Kidney glomerular epithelial cell (primary cell): ENCODE measurements at regions not wholly inside any gene's neighbourhood (a gene's known extent, or its start where the extent isn't known, plus 50 kb on each side); places are given as distances from the start of the nearest gene placed in this dataset.
"Not testable (repeated sequence)": the region's sequence is repeated elsewhere in the genome, so short reads cannot be mapped to it uniquely, and the experiment has no call there.

Experiments
- DNase-seq: peaks from one replicate; lab custom pipeline; 2025; lab: John Stamatoyannopoulos, UW

- DNase-seq, result no peak
Measured at GRCh38 chr12:13924286-13924685, 57.1 kb downstream of the GRIN2B start.

DNA sequence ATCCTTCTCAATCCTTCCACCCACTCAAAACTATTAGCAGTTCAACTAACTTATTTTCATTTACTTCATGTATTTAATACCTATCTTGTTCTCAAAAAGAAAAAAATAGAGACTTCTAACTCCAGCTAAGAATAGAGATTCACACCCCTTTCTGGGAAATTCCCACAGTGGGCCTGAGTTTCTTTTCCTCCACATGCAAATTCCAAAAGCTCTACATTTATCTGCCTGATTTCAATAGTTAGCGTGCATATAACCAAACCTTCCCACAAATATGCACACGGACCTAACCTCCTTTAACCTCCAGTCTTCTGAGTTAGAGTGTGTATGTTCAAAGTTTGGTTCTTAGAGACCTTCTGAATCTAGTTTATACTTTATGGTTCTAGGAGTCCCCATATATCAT is 62.5 kb downstream of the GRIN2B start:
- DNase-seq, result no peak

- DNase-seq, result no peak
Measured at GRCh38 chr12:13915096-13915495, 66.3 kb downstream of the GRIN2B start.

DNA sequence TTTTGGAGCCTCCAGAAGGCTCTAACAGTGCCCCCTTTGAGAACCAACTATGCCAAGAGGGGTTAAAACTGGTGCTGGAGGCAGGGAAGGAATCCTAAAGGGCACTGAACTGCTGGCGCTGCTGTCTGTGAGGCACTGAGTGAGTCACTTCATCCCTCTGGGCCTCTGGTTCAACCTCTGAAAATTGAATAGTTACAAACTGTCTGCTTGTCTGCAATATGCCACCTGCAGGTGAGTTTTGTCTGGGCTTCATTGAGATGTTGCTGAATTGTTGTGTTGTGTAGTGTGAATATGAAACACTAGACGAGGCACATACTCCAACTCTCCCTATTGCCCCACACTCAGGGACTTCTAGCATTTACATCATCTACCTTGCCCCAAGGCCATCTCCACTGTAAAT is 68.0 kb downstream of the GRIN2B start:
- DNase-seq, result no peak

DNA sequence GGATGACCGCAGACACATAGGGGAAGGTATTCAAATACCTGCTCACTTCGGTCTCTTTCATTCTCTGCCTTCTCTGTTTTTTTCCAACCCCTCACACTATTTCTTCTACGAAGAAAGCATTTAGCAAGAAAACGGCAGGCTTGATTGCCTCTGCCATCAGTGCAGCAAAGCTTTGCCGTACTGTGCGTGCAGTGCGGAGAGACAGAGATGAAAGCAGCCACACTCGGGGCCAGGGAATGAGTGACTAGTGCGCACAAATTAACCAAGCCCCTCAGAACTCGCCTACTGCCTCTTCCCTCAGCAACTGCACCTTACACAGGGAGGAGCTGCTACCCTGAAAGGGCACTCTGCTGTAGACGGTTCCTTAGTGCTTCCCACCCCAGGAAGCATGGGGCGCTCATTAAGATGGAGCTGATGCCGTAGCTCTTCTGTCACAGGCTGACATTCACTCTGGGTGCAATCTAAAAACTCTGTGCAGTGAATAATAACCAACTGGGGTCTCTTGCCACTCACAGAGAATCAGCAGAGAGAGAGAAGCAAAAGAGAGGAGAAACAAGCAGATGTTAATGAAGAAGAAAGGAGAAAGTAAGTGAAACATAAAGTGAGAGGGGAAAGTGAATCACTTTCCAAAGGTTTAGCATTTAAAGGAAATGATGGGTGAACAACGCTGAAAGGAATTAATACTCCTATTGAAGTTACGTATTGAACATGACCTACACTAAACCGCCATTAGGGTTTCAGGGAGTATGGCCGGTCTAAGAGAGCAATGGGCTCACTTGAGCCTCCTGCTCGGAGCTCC is 69.4 kb downstream of the GRIN2B start:
- DNase-seq, result no peak

DNA sequence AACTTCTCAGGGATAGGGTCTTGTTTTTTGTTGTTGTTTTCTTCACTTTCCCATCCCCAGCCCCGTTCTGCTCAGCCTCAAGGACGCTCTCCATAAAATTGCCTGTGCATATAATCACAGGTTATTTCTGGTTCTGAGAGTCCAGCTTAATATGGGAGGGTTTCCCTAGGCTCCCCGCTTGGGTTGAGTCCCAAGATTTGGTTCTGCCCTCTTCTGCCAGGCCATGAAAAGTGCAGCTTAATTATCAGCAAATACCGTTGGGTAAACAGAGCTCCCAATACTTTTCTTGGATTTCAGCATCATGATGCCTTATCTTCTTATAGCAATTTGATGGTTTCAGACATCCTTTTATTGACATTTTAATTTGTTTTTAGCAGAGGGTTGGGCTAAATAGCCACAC is 75.6 kb downstream of the GRIN2B start:
- DNase-seq, result no peak

DNA sequence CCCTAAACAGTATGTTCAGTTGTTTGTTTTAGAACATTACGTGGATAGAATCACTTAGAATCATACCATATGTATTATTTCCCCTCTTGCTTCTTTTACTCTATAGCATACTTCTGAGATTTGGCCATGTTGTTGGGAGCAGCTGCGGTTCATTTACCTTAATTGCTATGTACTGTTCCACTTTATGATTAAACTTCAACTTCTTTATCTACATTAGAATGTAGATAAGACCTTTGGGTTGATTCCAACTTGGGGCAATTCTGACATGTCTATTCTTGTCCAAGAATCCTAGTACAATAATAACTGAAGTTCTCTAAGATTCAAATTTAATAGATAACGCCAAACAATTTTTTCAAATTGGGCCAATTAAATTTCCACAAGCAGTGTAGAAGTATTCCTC is 80.7 kb downstream of the GRIN2B start:
- DNase-seq, result no peak

- not testable (repeated sequence) for DNase-seq
Measured at GRCh38 chr12:13898387-13898786, 83.0 kb downstream of the GRIN2B start.

GRCh38 chr12:13897811-13898210 is 83.6 kb downstream of the GRIN2B start:
- DNase-seq, result no peak

DNA sequence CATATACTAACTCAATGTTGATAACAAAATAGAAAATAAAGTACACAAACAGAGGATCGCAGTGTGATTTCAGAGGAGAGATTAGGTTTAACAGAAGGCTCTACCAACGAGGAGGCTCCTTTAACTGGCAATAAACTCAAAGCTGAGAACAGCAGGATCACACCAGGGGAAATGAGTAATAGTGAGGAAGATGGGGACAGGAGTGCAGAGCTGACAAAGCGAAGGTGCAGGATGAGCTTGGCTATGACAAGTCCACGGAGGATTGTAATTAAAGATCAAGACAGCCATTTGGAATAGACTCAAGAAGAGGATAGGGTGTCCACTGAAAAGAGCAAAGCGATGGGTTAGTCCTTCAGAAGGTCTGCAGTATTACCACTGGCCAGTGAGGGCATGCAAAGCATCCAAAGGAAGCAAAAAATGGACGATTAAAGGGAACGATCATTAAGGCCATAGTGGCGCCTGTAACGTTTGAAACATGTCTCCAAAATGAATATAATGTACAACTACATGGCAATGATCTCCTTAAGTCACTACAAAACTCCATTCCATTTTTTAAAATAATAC is 85.3 kb downstream of the GRIN2B start:
- DNase-seq, result no peak

- DNase-seq, result no peak
Measured at GRCh38 chr12:13891902-13892301, 89.5 kb downstream of the GRIN2B start.

GRCh38 chr12:13890943-13891342 is 90.5 kb downstream of the GRIN2B start:
- no peak for DNase-seq

DNA sequence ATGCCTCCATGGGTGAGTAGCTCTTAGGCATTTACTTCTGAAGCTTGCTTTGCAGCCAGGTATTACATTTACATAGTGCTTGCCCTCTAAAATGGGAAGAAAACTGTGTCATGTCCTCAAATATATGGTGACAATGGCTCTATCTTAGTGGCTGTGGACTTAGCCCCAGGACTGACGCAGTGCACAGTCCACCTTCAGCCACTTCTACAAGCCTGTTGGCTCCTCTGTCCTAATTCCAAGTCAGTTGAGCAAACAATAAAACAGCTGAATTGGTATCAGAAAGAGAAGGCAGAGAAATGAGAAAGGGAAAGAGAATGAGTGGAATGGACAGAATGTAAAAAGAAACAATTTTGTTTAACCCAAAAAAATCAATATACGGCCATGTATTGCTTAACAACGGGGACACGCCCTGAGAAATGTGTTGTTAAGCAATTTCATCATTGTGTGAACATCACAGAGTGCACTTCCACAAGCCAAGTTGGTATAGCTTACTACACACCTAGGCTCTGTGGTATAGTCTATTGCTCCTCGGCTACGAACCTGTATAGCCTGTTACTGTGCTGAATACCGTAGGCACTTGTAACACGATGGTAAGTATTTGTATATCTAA is 93.5 kb downstream of the GRIN2B start:
- DNase-seq, result no peak

DNA sequence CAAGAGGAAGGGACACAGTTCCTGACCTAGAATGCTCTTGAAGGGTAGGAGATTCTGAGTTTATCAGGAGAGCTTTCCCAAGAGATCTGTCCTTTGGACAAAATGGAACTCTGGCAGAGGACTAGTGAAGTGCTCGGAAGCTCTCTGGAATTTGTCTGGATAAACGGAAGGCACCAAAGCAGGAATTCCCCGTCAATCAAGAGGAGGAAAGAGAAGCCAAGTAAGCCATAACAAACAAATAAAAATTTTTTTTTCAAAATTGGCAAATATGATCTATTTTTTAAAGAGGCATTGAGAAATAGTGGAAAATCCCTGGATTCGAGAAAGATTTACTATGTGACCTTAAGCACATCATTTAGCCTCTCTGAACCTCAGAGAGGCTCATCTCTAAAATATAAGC is 99.2 kb downstream of the GRIN2B start:
- DNase-seq, result no peak

- no peak for DNase-seq
Measured at GRCh38 chr12:13880613-13881012, 100.8 kb downstream of the GRIN2B start.

DNA sequence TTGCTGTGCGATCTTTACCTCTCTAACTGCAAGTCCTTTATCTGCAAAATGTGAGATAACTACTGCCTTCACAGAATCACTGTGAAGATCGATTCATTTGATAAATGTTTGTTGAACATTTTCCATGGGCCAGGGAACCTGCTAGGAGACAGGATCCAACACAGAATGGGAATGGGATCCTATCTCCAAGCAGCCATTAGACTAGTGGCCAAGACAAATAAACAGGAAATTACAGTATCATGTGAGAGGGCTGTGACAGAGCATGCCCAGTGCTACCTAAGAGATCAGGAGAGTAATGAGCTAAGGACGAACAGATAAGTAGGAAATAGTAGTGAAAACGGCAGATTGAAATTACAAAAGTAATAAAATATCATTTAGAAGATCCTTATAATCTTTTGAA is 105.7 kb downstream of the GRIN2B start:
- DNase-seq, result no peak

DNA sequence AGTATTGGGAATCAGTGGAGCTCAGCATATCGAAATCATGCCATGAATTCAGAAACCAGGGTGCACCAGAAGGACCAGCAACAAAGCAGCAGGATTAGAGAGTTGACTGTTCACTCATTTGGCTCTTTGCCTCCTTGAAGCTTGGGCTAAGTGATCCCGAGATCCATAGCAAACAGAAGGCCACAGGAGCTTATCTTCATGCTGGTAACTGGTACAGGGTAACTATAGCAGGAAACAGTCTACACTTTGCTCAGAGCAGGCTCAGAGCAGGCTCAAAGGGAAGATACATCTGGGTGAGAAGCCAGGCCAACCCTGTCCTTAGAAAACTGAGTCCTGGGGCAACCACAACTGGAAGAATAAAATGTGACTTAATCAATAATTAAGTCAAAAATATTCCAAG is 111.1 kb downstream of the GRIN2B start:
- no peak for DNase-seq

GRCh38 chr12:13864081-13864673 is 117.2 kb downstream of the GRIN2B start:
- DNase-seq, result peak; percentile 73

GRCh38 chr12:13857750-13858149 is 123.7 kb downstream of the GRIN2B start:
- DNase-seq, result no peak

GRCh38 chr12:13853471-13853870 is 127.9 kb downstream of the GRIN2B start:
- DNase-seq, result no peak

DNA sequence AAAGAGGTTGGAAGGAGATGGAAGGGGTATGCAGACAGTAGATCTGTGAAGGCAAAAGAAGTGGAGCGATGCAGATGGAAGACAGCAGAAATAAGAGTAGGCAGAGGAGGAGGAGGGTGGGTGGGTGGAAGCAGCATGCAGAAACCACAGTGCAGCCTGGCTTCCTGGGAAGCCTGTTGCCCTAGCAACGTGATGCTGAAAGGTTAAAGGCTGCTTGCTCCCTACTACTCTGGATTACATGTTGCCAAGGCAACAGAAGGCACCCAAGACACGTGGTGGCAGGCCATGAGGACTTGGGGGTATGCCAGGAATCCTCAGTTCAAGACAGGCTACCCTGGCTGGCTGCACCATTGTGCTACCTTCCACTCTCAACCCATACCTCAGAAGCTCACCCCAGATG is 129.6 kb downstream of the GRIN2B start:
- DNase-seq, result no peak

GRCh38 chr12:13849456-13849855 is 131.9 kb downstream of the GRIN2B start:
- no peak for DNase-seq

- no peak for DNase-seq
Measured at GRCh38 chr12:13843841-13844240, 137.6 kb downstream of the GRIN2B start.
